HG03439 (cell line): ENCODE measurements at regions not wholly inside any gene's neighbourhood (a gene's known extent, or its start where the extent isn't known, plus 50 kb on each side); places are given as distances from the start of the nearest gene placed in this dataset.

Experiments used
- ATAC-seq: cut with Tn5 transposase; IDR thresholded peaks from one replicate; pipeline ENCODE4 v1.9.1; 2021; ENCODE audit warnings: mild to moderate bottlenecking, moderate library complexity; ENCODE audit not compliant: unreplicated experiment

- ATAC-seq = no peak
Observed at GRCh38 chr3:40800343-40800742, 275.6 kb downstream of the ZNF621 start.

DNA sequence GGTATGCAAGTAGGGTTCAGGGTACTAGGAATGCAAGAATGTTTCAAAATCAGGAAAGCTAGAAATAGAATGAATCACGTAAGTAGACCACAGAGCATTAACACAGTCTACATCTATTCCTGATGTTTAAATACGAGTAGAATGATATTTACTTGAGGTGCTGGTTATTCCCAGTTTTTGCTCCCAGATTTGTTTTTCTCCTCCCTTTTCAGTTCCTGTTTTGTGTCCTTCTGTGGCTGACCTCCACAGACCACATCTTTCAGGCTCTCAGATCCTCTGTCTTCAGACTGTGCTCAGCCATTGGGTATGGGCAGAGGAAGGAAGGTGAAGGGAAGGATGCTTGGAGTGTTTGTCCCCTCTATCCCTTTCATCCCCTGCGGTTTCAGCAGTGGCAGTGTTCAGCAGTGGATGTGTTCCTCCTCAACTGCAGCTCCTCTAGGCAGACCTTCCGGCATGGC, 276.6 kb downstream of the ZNF621 start:
- ATAC-seq = no peak

GRCh38 chr3:40803311-40803710, 278.6 kb downstream of the ZNF621 start:
- no peak for ATAC-seq

- no peak for ATAC-seq
Observed at GRCh38 chr3:40805456-40805855, 280.7 kb downstream of the ZNF621 start.

DNA sequence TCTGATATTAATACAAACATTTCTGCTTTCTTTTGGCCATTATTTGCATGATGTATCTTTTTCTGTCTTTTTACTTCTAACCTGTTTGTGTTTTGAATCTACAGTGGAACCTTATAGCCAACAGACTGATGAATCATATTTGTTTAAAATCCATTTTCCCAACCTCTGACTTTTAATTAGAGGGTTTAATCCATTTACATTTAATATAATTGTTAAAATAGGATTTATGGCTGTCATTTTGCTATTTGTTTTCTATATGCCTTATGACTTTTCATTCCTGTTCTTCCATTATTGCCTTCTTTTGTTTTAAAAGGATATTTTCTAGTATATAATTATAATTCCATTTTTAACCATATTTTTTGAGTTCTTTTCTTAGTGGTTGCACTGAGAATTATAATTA, 286.1 kb downstream of the ZNF621 start:
- no peak for ATAC-seq

- no peak for ATAC-seq
Observed at GRCh38 chr3:40817017-40817416, 292.3 kb downstream of the ZNF621 start.

DNA sequence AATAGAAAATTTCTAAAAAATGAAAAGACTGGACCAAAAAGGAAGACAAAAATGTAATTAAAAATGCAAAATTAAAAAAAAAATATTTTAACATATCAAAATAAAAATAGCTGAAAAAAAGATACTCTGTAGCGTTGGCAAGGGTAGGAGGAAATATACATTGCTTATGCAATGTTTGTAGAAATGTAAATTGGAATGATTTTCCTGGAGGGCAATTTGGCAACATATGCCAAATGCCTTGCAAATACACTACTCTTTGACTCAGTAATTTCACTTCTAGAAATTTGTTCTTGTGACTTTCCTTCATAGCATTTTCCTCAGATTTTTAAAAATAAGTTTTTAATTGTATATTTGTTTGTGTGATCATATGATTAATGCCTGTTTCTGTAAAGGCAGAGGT, 296.6 kb downstream of the ZNF621 start:
- ATAC-seq = no peak

GRCh38 chr3:40827226-40827625, 302.5 kb downstream of the ZNF621 start:
- ATAC-seq = no peak

- no peak for ATAC-seq
Observed at GRCh38 chr3:40827942-40828688, 303.4 kb downstream of the ZNF621 start.

- no peak for ATAC-seq
Observed at GRCh38 chr3:40828741-40829415, 304.1 kb downstream of the ZNF621 start.

DNA sequence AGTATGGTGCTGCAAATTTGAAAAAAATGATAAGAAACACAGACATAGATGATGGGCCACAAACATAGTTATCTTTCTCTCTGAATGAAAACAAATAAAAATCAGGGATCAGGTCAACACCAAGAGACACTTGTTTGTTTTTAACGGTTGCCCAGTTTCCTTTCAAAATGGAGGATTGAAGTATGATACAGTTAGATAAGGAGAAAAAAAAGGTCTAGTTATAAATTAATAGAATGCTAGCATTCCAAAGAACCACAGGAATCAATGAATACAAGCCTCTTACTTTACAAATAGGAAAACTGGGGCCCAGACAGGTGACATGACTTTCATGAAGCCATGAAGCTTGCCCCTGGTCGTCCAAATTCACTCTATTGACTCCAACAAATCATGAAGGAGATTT, 305.1 kb downstream of the ZNF621 start:
- ATAC-seq = no peak

DNA sequence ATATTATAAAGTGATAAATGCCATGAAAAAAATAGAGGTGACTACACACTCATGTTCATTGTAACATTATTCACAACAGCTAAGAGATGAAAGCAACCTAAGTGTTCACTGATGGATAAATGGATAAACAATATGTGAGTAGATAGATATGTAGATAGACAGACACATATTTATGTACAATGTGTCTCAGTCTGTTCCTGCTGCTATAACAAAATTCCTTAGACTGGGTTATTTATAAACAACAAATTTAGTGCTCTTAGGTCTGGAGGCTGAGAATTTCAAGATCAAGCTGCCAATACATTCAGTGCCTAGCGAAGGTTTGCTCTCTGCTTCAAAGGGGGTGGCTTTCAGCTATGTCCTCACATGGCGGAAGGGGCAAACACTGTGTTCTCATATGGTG, 312.5 kb downstream of the ZNF621 start:
- ATAC-seq = no peak

GRCh38 chr3:40841131-40841530, 316.4 kb downstream of the ZNF621 start:
- ATAC-seq = no peak

DNA sequence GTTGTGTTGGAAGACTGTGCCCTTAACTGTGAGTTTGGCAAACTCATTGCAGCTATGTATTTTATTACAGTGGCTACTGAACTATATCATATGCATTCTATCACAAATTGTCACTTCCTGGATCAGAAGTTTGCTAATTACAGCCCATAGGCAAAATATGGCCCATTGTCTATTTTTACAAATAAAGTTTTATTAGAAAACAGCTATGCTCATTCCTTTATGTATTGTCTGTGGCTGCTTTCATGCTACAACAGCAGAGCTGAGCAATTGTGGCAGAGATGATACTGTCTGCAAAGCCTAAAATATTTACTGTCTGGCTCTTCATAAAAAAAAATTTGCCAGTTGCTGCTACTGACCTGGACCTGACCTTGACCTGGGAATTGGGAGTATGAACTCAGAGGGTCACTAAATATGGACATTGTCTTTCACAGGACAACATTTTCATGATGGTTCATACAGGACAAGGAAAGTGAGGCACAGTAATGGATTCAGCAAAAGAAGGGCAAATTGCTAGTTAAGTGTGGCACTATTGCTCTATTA, 316.9 kb downstream of the ZNF621 start:
- no peak for ATAC-seq

GRCh38 chr3:40842714-40843113, 318.0 kb downstream of the ZNF621 start:
- ATAC-seq = no peak

GRCh38 chr3:40843208-40843624, 318.5 kb downstream of the ZNF621 start:
- ATAC-seq = no peak

DNA sequence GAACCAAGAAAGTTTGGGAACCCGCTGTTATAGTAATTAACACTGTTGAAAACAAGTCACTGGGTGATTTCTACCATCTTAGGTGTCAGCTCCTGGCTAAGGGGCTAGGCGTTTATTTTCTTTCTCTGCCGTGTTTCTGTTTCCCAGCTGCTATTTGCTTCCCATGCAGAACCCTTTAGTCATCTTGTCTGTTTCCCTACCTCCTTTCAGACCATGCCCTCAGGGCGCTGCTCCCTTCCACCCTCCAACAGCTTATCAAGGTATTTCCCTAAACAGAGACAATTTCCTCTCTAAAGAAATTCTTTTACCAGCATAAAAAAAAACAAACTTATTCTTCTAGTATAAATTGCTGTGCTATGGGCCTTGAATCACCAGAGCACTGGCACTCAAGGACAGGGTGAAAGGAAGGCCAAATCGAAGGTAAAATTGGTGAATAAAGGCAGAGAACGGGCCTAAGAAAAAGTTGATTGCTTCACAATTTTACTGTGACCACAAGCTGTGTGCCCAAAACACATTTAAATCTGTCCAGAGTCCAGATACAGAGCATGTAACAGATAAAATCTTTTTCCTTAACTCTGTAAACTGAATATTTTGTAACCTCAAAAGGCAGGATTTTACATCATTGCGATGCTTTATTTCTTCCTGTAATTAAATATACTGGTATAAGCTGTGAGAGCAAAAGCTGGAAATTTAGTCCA, 319.2 kb downstream of the ZNF621 start:
- no peak for ATAC-seq

GRCh38 chr3:40844896-40845295, 320.1 kb downstream of the ZNF621 start:
- ATAC-seq = no peak

DNA sequence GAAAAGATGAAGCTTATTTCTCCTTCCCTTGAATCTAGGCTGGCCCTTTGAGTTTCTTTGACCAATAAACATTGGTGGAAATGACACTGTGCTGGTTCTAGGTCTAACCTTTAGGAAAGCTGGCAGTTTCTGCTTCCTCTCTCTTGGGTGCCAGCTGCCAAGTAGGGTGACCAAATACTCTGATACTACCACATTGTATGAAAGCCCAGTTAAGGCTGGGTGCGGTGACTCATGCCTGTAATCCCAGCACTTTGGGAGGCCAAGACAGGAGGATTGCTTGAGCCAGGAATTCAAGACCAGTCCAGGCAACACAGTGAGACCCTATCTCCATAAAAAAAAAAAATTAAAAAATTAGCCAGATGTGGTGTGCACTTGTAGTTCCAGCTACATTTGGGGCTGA, 320.7 kb downstream of the ZNF621 start:
- no peak for ATAC-seq

- ATAC-seq = no peak
Observed at GRCh38 chr3:40845916-40846315, 321.2 kb downstream of the ZNF621 start.

- no peak for ATAC-seq
Observed at GRCh38 chr3:40846451-40846850, 321.7 kb downstream of the ZNF621 start.

GRCh38 chr3:40847551-40847992, 322.8 kb downstream of the ZNF621 start:
- ATAC-seq = no peak
